Stimulated activated effector memory CD8-positive, alpha-beta T cell treated with anti-CD3 and anti-CD28 coated beads, Interleukin-12 subunit alpha, Interleukin-12 subunit beta, amount 100 ng/mL, for 72 hours (primary cell): ENCODE measurements at regions not wholly inside any gene's neighbourhood (a gene's known extent, or its start where the extent isn't known, plus 50 kb on each side); places are given as distances from the start of the nearest gene placed in this dataset.

Experiments used
- ATAC-seq: fragments of 150-1000 bp; cut with Tn5 transposase; 2 replicates; pipeline ENCODE4 v1.10.0; 2021
- DNase-seq, 2 donors: peaks; one replicate each; pipeline ENCODE4 v3.0.0; 2021 to 2022; ENCODE audit warnings: low spot score in 2 of 2
- H3K27ac Mint-ChIP-seq: one replicate; pipeline ENCODE4 v1.8.0; 2022; ENCODE audit warnings: mild to moderate bottlenecking, mixed read lengths
- H3K36me3 Mint-ChIP-seq: one replicate; pipeline ENCODE4 v1.8.0; 2022; ENCODE audit warnings: mild to moderate bottlenecking, mixed read lengths
- H3K4me1 Mint-ChIP-seq: one replicate; pipeline ENCODE4 v1.8.0; 2022; ENCODE audit warnings: mixed read lengths
- H3K4me3 Mint-ChIP-seq: one replicate; pipeline ENCODE4 v1.8.0; 2022; ENCODE audit warnings: mild to moderate bottlenecking, mixed read lengths
- H3K9me3 Mint-ChIP-seq: one replicate; pipeline ENCODE4 v1.8.0; 2022; ENCODE audit warnings: mixed read lengths

- Mint-ChIP-seq H3K27ac (no peak overlapping the region), H3K36me3 (no peaks in the 10 kb centered on the region), H3K4me1 (no peaks in the 10 kb centered on the region), H3K9me3 (peaks cover 5% of the 10 kb centered on the region), H3K4me3 (no peak overlapping the region)
- DNase-seq (no peak), ATAC-seq (no peak)
These were observed 276.8 kb downstream of the HTR1A start for GRCh38 chr5:63685454-63685853.

- H3K4me3 Mint-ChIP-seq, result no peak overlapping the region
- peaks cover 19% of the 10 kb centered on the region for H3K9me3 Mint-ChIP-seq
- no peaks in the 10 kb centered on the region for H3K36me3 Mint-ChIP-seq
- H3K27ac Mint-ChIP-seq, result no peak overlapping the region
- no peak for ATAC-seq
- no peaks in the 10 kb centered on the region for H3K4me1 Mint-ChIP-seq
- DNase-seq, result no peak
These were observed 287.4 kb downstream of the HTR1A start for GRCh38 chr5:63674881-63675280.

- no peak overlapping the region for H3K4me3 Mint-ChIP-seq
- H3K27ac Mint-ChIP-seq, result no peak overlapping the region
- no peaks in the 10 kb centered on the region for H3K4me1 Mint-ChIP-seq
- ATAC-seq, result no peak
- DNase-seq, result no peak
- H3K36me3 Mint-ChIP-seq, result no peaks in the 10 kb centered on the region
- peaks cover 8% of the 10 kb centered on the region for H3K9me3 Mint-ChIP-seq
These were observed 307.2 kb downstream of the HTR1A start for GRCh38 chr5:63655043-63655442.

- DNase-seq, result no peak
- no peak overlapping the region for H3K27ac Mint-ChIP-seq
- no peaks in the 10 kb centered on the region for H3K36me3 Mint-ChIP-seq
- peaks cover 8% of the 10 kb centered on the region for H3K9me3 Mint-ChIP-seq
- no peak overlapping the region for H3K4me3 Mint-ChIP-seq
- no peak for ATAC-seq
- no peaks in the 10 kb centered on the region for H3K4me1 Mint-ChIP-seq
These were observed 311.7 kb downstream of the HTR1A start for GRCh38 chr5:63650581-63650980.

GRCh38 chr5:63648376-63648775 lies 313.9 kb downstream of the HTR1A start:
- peaks cover 5% of the 10 kb centered on the region for H3K9me3 Mint-ChIP-seq
- H3K36me3 Mint-ChIP-seq, result no peaks in the 10 kb centered on the region
- H3K4me1 Mint-ChIP-seq, result no peaks in the 10 kb centered on the region
- H3K4me3 Mint-ChIP-seq, result no peak overlapping the region
- no peak overlapping the region for H3K27ac Mint-ChIP-seq
- no peak for ATAC-seq
- no peak for DNase-seq

GRCh38 chr5:63629951-63630630 lies 332.2 kb downstream of the HTR1A start:
- peaks cover 16% of the 10 kb centered on the region for H3K9me3 Mint-ChIP-seq
- H3K4me3 Mint-ChIP-seq, result no peak overlapping the region
- no peak for ATAC-seq
- DNase-seq, result no peak
- no peaks in the 10 kb centered on the region for H3K4me1 Mint-ChIP-seq
- H3K27ac Mint-ChIP-seq, result no peak overlapping the region
- no peaks in the 10 kb centered on the region for H3K36me3 Mint-ChIP-seq

- no peak overlapping the region for H3K27ac Mint-ChIP-seq
- H3K4me3 Mint-ChIP-seq, result no peak overlapping the region
- no peak for ATAC-seq
- no peaks in the 10 kb centered on the region for H3K4me1 Mint-ChIP-seq
- DNase-seq, result no peak
- peaks cover 7% of the 10 kb centered on the region for H3K9me3 Mint-ChIP-seq
- H3K36me3 Mint-ChIP-seq, result no peaks in the 10 kb centered on the region
These were observed 348.8 kb downstream of the HTR1A start for GRCh38 chr5:63613442-63613841.

GRCh38 chr5:63603996-63604395 lies 358.2 kb downstream of the HTR1A start:
- H3K27ac Mint-ChIP-seq, result no peak overlapping the region
- no peak for DNase-seq
- no peak for ATAC-seq
- no peaks in the 10 kb centered on the region for H3K36me3 Mint-ChIP-seq
- H3K4me1 Mint-ChIP-seq, result no peaks in the 10 kb centered on the region
- no peak overlapping the region for H3K4me3 Mint-ChIP-seq
- H3K9me3 Mint-ChIP-seq, result peaks cover 15% of the 10 kb centered on the region

GRCh38 chr5:63602971-63603370 lies 359.3 kb downstream of the HTR1A start:
- Mint-ChIP-seq H3K36me3 (no peaks in the 10 kb centered on the region), H3K4me3 (no peak overlapping the region), H3K27ac (no peak overlapping the region), H3K4me1 (no peaks in the 10 kb centered on the region), H3K9me3 (peaks cover 15% of the 10 kb centered on the region)
- ATAC-seq (no peak), DNase-seq (no peak)

- Mint-ChIP-seq H3K36me3 (no peaks in the 10 kb centered on the region), H3K27ac (no peak overlapping the region), H3K4me3 (no peak overlapping the region), H3K9me3 (peaks cover 3% of the 10 kb centered on the region), H3K4me1 (no peaks in the 10 kb centered on the region)
- ATAC-seq, result no peak
- DNase-seq, result no peak
These were observed 366.0 kb downstream of the HTR1A start for GRCh38 chr5:63596254-63596653.

GRCh38 chr5:63573380-63573779 lies 388.9 kb downstream of the HTR1A start:
- no peak overlapping the region for H3K4me3 Mint-ChIP-seq
- no peaks in the 10 kb centered on the region for H3K4me1 Mint-ChIP-seq
- DNase-seq, result no peak
- H3K36me3 Mint-ChIP-seq, result no peaks in the 10 kb centered on the region
- H3K27ac Mint-ChIP-seq, result no peak overlapping the region
- no peak for ATAC-seq
- H3K9me3 Mint-ChIP-seq, result no peaks in the 10 kb centered on the region

GRCh38 chr5:63572740-63573139 lies 389.5 kb downstream of the HTR1A start:
- Mint-ChIP-seq H3K36me3 (no peaks in the 10 kb centered on the region), H3K4me1 (no peaks in the 10 kb centered on the region), H3K27ac (no peak overlapping the region), H3K4me3 (no peak overlapping the region), H3K9me3 (no peaks in the 10 kb centered on the region)
- DNase-seq, result no peak
- ATAC-seq, result no peak

GRCh38 chr5:63570752-63571151 lies 391.5 kb downstream of the HTR1A start:
- H3K27ac Mint-ChIP-seq, result no peak overlapping the region
- DNase-seq (no peak), ATAC-seq (no peak)
- H3K9me3 Mint-ChIP-seq, result no peaks in the 10 kb centered on the region
- no peaks in the 10 kb centered on the region for H3K36me3 Mint-ChIP-seq
- H3K4me3 Mint-ChIP-seq, result no peak overlapping the region
- no peaks in the 10 kb centered on the region for H3K4me1 Mint-ChIP-seq

- Mint-ChIP-seq H3K4me1 (no peaks in the 10 kb centered on the region), H3K27ac (no peak overlapping the region), H3K36me3 (no peaks in the 10 kb centered on the region), H3K4me3 (no peak overlapping the region), H3K9me3 (peaks cover 12% of the 10 kb centered on the region)
- ATAC-seq (no peak), DNase-seq (no peak)
These were observed 397.5 kb downstream of the HTR1A start for GRCh38 chr5:63564789-63565188.

- Mint-ChIP-seq H3K36me3 (no peaks in the 10 kb centered on the region), H3K27ac (no peak overlapping the region), H3K4me1 (no peaks in the 10 kb centered on the region), H3K9me3 (peaks cover 16% of the 10 kb centered on the region), H3K4me3 (no peak overlapping the region)
- no peak for ATAC-seq
- no peak for DNase-seq
These were observed 399.0 kb downstream of the HTR1A start for GRCh38 chr5:63563008-63563917.

GRCh38 chr5:63555874-63556273 lies 406.4 kb downstream of the HTR1A start:
- no peak overlapping the region for H3K4me3 Mint-ChIP-seq

More at GRCh38 chr5:63555874-63556273, 406.4 kb downstream of the HTR1A start:
- Mint-ChIP-seq H3K27ac (no peak overlapping the region), H3K4me1 (no peaks in the 10 kb centered on the region), H3K9me3 (peaks cover 8% of the 10 kb centered on the region), H3K36me3 (no peaks in the 10 kb centered on the region)
- DNase-seq (no peak), ATAC-seq (no peak)
